HFFc6 (cell line): ENCODE measurements at regions not wholly inside any gene's neighbourhood (a gene's known extent, or its start where the extent isn't known, plus 50 kb on each side); places are given as distances from the start of the nearest gene placed in this dataset.

Experiments
- DNase-seq: peaks from one replicate; pipeline ENCODE4 v3.0.0-alpha.2; 2018
- H3K27ac Mint-ChIP-seq: 2 replicates; pipeline ENCODE4 v1.8.0; 2020; ENCODE audit warnings: mild to moderate bottlenecking, mixed read lengths
- H3K27me3 Mint-ChIP-seq: 2 replicates; pipeline ENCODE4 v1.8.0; 2021; ENCODE audit warnings: mild to moderate bottlenecking, moderate library complexity, mixed read lengths; ENCODE audit not compliant: insufficient read depth
- H3K36me3 Mint-ChIP-seq: 2 replicates; pipeline ENCODE4 v1.8.0; 2021; ENCODE audit warnings: low read depth, mixed read lengths
- H3K4me1 Mint-ChIP-seq: 2 replicates; pipeline ENCODE4 v1.8.0; 2020; ENCODE audit warnings: low read depth, mixed read lengths
- H3K4me3 Mint-ChIP-seq: 2 replicates; pipeline ENCODE4 v1.8.0; 2020; ENCODE audit warnings: mild to moderate bottlenecking, moderate library complexity, mixed read lengths
- H3K9me3 Mint-ChIP-seq: 2 replicates; pipeline ENCODE4 v1.8.0; 2020; ENCODE audit warnings: mild to moderate bottlenecking, mixed read lengths
- CTCF ChIP-seq: fragments of 200-600 bp; sonication (generic); IDR thresholded peaks from 2 replicates; pipeline ENCODE4 v1.5.0; 2021; ENCODE audit warnings: antibody characterized with exemption, mild to moderate bottlenecking

- peaks cover 31% of the 10 kb centered on the region for H3K9me3 Mint-ChIP-seq
- peaks cover 4% of the 10 kb centered on the region for H3K27me3 Mint-ChIP-seq
- no peak overlapping the region for H3K4me3 Mint-ChIP-seq
- no peak for TF ChIP-seq CTCF
- no peak overlapping the region for H3K27ac Mint-ChIP-seq
- no peaks in the 10 kb centered on the region for H3K4me1 Mint-ChIP-seq
- no peak for DNase-seq
- peaks cover 8% of the 10 kb centered on the region for H3K36me3 Mint-ChIP-seq
Observed at GRCh38 chr2:215207041-215207440, 68.6 kb upstream of the ABCA12 start.

GRCh38 chr2:215205787-215206186 lies 67.4 kb upstream of the ABCA12 start:
- Mint-ChIP-seq H3K4me3 (no peak overlapping the region), H3K9me3 (peaks cover 27% of the 10 kb centered on the region), H3K27ac (no peak overlapping the region), H3K36me3 (peaks cover 8% of the 10 kb centered on the region), H3K4me1 (no peaks in the 10 kb centered on the region), H3K27me3 (peaks cover 4% of the 10 kb centered on the region)
- DNase-seq: no peak
- TF ChIP-seq CTCF: no peak

- H3K27me3 Mint-ChIP-seq: peaks cover 4% of the 10 kb centered on the region; the same call in 1 of the 2 replicates
- H3K36me3 Mint-ChIP-seq: no peaks in the 10 kb centered on the region
- H3K27ac Mint-ChIP-seq: no peak overlapping the region
- TF ChIP-seq CTCF: no peak
- DNase-seq: no peak
- no peaks in the 10 kb centered on the region for H3K9me3 Mint-ChIP-seq
- peaks cover 7% of the 10 kb centered on the region; the same call in 1 of the 2 replicates for H3K4me1 Mint-ChIP-seq
- no peak overlapping the region for H3K4me3 Mint-ChIP-seq
Observed at GRCh38 chr2:215191477-215191876, 53.1 kb upstream of the ABCA12 start.

GRCh38 chr2:215190588-215190987 lies 52.2 kb upstream of the ABCA12 start:
- H3K4me1 Mint-ChIP-seq: peaks cover 7% of the 10 kb centered on the region; the same call in 1 of the 2 replicates
- no peak for TF ChIP-seq CTCF
- H3K4me3 Mint-ChIP-seq: no peak overlapping the region
- H3K36me3 Mint-ChIP-seq: no peaks in the 10 kb centered on the region
- no peaks in the 10 kb centered on the region for H3K9me3 Mint-ChIP-seq
- peaks cover 4% of the 10 kb centered on the region; the same call in 1 of the 2 replicates for H3K27me3 Mint-ChIP-seq
- DNase-seq: no peak
- no peak overlapping the region for H3K27ac Mint-ChIP-seq

- H3K4me1 Mint-ChIP-seq: peaks cover 7% of the 10 kb centered on the region; the same call in 1 of the 2 replicates
- TF ChIP-seq CTCF: no peak
- no peak overlapping the region for H3K27ac Mint-ChIP-seq
- peaks cover 8% of the 10 kb centered on the region; the same call in 1 of the 2 replicates for H3K27me3 Mint-ChIP-seq
- H3K36me3 Mint-ChIP-seq: no peaks in the 10 kb centered on the region
- H3K9me3 Mint-ChIP-seq: no peaks in the 10 kb centered on the region
- no peak overlapping the region for H3K4me3 Mint-ChIP-seq
- DNase-seq: no peak
Observed at GRCh38 chr2:215189393-215189792, 51.0 kb upstream of the ABCA12 start.
